ENCODE measurements at regions not wholly inside any gene's neighbourhood (a gene's known extent, or its start where the extent isn't known, plus 50 kb on each side); places are given as distances from the start of the nearest gene placed in this dataset.

DNA sequence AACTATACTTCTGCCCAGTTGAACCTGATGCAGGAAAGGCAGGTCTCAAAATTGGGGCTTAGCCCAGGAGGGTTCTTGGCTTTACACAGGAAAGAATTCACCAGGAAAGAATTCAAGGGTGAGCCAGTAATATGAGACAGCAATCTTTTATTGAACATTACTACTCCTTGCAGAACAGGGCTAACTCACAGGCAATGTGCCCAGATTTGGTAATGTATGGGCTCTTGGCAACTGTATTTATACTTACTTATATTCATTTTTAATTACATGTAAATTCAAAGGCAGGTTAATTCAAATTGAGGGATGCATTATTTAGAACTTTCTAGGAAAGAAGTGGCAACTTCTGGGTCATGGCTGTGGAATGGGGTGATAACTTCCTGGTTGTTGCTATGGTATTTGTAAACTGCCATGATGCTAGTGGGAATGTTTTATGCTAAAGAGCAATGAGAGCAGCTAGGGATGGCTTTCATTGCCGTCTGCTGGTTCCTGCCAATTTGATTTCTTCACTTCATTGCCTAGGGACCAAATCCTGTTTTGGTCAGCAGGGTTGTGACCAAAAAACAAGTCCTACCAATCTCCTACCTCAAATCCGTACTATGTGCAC, 107.5 kb downstream of the CHRM3 start:
- no peak for TF ChIP-seq EZH2 (IDR thresholded peaks at IDR 0.05)
- TF ChIP-seq POLR2AphosphoS5 (IDR thresholded peaks at IDR 0.05; ENCODE audit: borderline replicate concordance, low read depth, low read length) = no peak
- TF ChIP-seq FOXP2 (optimal IDR thresholded peaks at IDR 0.05; ENCODE audit: control extremely low read depth, extremely low read length, insufficient read depth) = no peak

Data from SK-N-MC (cell line).